HepG2 (cell line): ENCODE measurements at regions not wholly inside any gene's neighbourhood (a gene's known extent, or its start where the extent isn't known, plus 50 kb on each side); places are given as distances from the start of the nearest gene placed in this dataset.

Experiments
- ATAC-seq: fragments of 200-7000 bp; cut with Tn5 transposase; 3 replicates; pipeline ENCODE4 v1.9.1; 2020; ENCODE audit warnings: mild to moderate bottlenecking, moderate library complexity
- BruUV-seq: library from RNA; stranded (reverse); fragments of 400-500 nt; replicated peaks from 2 replicates; lab custom pipeline; 2021; lab: Mats Ljungman, UMichigan
- CTCF ChIA-PET: fragments of 300-600 bp; formaldehyde crosslinking; extraction: SDS; loops from one replicate; lab custom pipeline; 2021; ENCODE audit warnings: low total read pairs, inconsistent platforms, low intra/inter-chr PET ratio; lab: Yijun Ruan, JAX
- POLR2A ChIA-PET: fragments of 350-600 bp; sonication (Branson Sonifier 250); formaldehyde crosslinking; loops from one replicate; lab custom pipeline; 2020; ENCODE audit warnings: antibody characterized with exemption, inconsistent platforms; lab: Yijun Ruan, JAX
- DNase-seq: peaks from one replicate; pipeline ENCODE4 v3.0.0-alpha.2; 2015; ENCODE audit warnings: low spot score
- FAIRE-seq: peaks from 3 replicates; lab custom pipeline; 2011; peaks lifted over from hg19 to GRCh38; lab: Jason Lieb, UNC
- H2AFZ ChIP-seq: one replicate; pipeline ENCODE4 v1.6.1; 2011; ENCODE audit warnings: low read length, inconsistent platforms
- H3K27ac ChIP-seq: fragments of 300-600 bp; 3 replicates; pipeline ENCODE4 v1.8.0; 2011; ENCODE audit warnings: mixed run types, mild to moderate bottlenecking, mixed read lengths, low read length, inconsistent platforms; ENCODE audit not compliant: insufficient read depth; ENCODE audit errors: extremely low read length
- H3K27me3 ChIP-seq, 2 experiments: fragments of 200-600 bp in 1 of 2; 2 replicates in 1 of 2; 3 replicates in 1 of 2; pipeline versions ENCODE4 v1.6.0 to v1.8.0; 2011; ENCODE audit warnings: low read length in 2 of 2, mild to moderate bottlenecking in 2 of 2, moderate library complexity in 2 of 2, inconsistent platforms in 1 of 2; ENCODE audit not compliant: insufficient read depth in 2 of 2, control insufficient read depth in 1 of 2
- H3K36me3 ChIP-seq, 2 experiments: fragments of 200-600 bp in 1 of 2; replicated peaks in 1 of 2; 2 replicates in 1 of 2; 3 replicates in 1 of 2; pipeline versions ENCODE4 v1.5.1 to v1.8.0; 2011; ENCODE audit warnings: low read length in 2 of 2, inconsistent platforms in 1 of 2; ENCODE audit not compliant: insufficient read depth in 2 of 2, control insufficient read depth in 1 of 2
- H3K4me1 ChIP-seq: 2 replicates; pipeline ENCODE4 v1.5.1; 2012; ENCODE audit warnings: low read length, inconsistent platforms; ENCODE audit not compliant: insufficient read depth
- H3K4me2 ChIP-seq: 2 replicates; pipeline ENCODE4 v1.6.0; 2011; ENCODE audit warnings: low read depth, low read length, inconsistent platforms
- H3K4me3 ChIP-seq, 3 experiments: fragments of 200-600 bp in 1 of 3; sonication (generic), shearing (Covaris generic) in 1 of 3; replicated peaks in 1 of 3; 2 replicates each; pipeline ENCODE4 v1.5.1; 2011 to 2016; ENCODE audit warnings: low read length in 3 of 3, inconsistent platforms in 2 of 3, low read depth in 2 of 3, mild to moderate bottlenecking in 2 of 3, control low read depth in 1 of 3, mixed read lengths in 1 of 3; ENCODE audit not compliant: insufficient read depth in 1 of 3
- H3K79me2 ChIP-seq: one replicate; pipeline ENCODE4 v1.6.1; 2011; ENCODE audit warnings: low read length, inconsistent platforms; ENCODE audit not compliant: insufficient read depth
- H3K9ac ChIP-seq: 2 replicates; pipeline ENCODE4 v1.6.0; 2011; ENCODE audit warnings: mild to moderate bottlenecking, low read depth, low read length, inconsistent platforms; ENCODE audit not compliant: insufficient read depth
- H3K9me3 ChIP-seq: 2 replicates; pipeline ENCODE4 v1.5.1; 2012; ENCODE audit warnings: mild to moderate bottlenecking, low read length
- H4K20me1 ChIP-seq: 2 replicates; pipeline ENCODE4 v1.6.0; 2011; ENCODE audit warnings: inconsistent platforms, mild to moderate bottlenecking, low read length, moderate library complexity; ENCODE audit not compliant: insufficient read depth
- AKAP8 ChIP-seq: sonication (generic); formaldehyde crosslinking; IDR thresholded peaks from 2 replicates; pipeline ENCODE4 v1.5.1; 2020; ENCODE audit warnings: mild to moderate bottlenecking, missing genetic modification reagents
- FOXM1 ChIP-seq: sonication (generic); formaldehyde crosslinking; IDR thresholded peaks from 2 replicates; pipeline ENCODE4 v1.5.0; 2020; ENCODE audit warnings: missing genetic modification reagents
- GPBP1L1 ChIP-seq: sonication (generic); formaldehyde crosslinking; IDR thresholded peaks from 2 replicates; pipeline ENCODE4 v1.5.0; 2020; ENCODE audit warnings: mild to moderate bottlenecking, missing genetic modification reagents
- HNRNPUL1 ChIP-seq: fragments of 200-400 bp; formaldehyde crosslinking; IDR thresholded peaks from 2 replicates; pipeline ENCODE4 v1.6.1; 2017; ENCODE audit warnings: low read depth, mild to moderate bottlenecking, low read length, moderate library complexity
- MIER3 ChIP-seq: IDR thresholded peaks from 2 replicates; pipeline ENCODE4 v1.6.1; 2016; ENCODE audit warnings: missing compliant biosample characterization, borderline replicate concordance
- NRL ChIP-seq: sonication (generic); formaldehyde crosslinking; IDR thresholded peaks from 2 replicates; pipeline ENCODE4 v1.5.0; 2020; ENCODE audit warnings: missing genetic modification reagents, mild to moderate bottlenecking, moderate library complexity, borderline replicate concordance
- PTBP1 ChIP-seq: fragments of 200-400 bp; formaldehyde crosslinking; IDR thresholded peaks from 2 replicates; pipeline ENCODE4 v1.6.1; 2018; ENCODE audit warnings: low read length, low read depth; ENCODE audit not compliant: poor library complexity, severe bottlenecking
- REPIN1 ChIP-seq: sonication (generic); formaldehyde crosslinking; IDR thresholded peaks from 2 replicates; pipeline ENCODE4 v1.8.0; 2022; ENCODE audit warnings: missing genetic modification reagents, low read depth, mild to moderate bottlenecking, borderline replicate concordance
- RFX3 ChIP-seq: IDR thresholded peaks from 2 replicates; pipeline ENCODE4 v1.6.1; 2016; ENCODE audit warnings: missing biosample characterization, missing genetic modification reagents
- TP53 ChIP-seq: sonication (generic); formaldehyde crosslinking; conservative IDR thresholded peaks from 2 replicates; pipeline ENCODE4 v1.4.0; 2020; ENCODE audit warnings: missing genetic modification reagents
- ZFP36L1 ChIP-seq: sonication (generic); formaldehyde crosslinking; IDR thresholded peaks from 2 replicates; pipeline ENCODE4 v1.8.0; 2022; ENCODE audit warnings: mild to moderate bottlenecking, missing genetic modification reagents, moderate library complexity
- ZNF570 ChIP-seq: sonication (generic); formaldehyde crosslinking; IDR thresholded peaks from 2 replicates; pipeline ENCODE4 v1.4.0; 2020; ENCODE audit warnings: mild to moderate bottlenecking, missing genetic modification reagents, borderline replicate concordance
- ZNF713 ChIP-seq: sonication (generic); formaldehyde crosslinking; IDR thresholded peaks from 2 replicates; pipeline ENCODE4 v1.4.0; 2020; ENCODE audit warnings: mild to moderate bottlenecking, missing genetic modification reagents
- ZNF83 ChIP-seq: sonication (generic); formaldehyde crosslinking; IDR thresholded peaks from 2 replicates; pipeline ENCODE4 v1.4.0; 2020; ENCODE audit warnings: missing genetic modification reagents, mild to moderate bottlenecking, borderline replicate concordance
- WGBS: methylation state at CpG from one replicate; pipeline ENCODE4 v1.1.6; 2017; ENCODE audit warnings: low lambda C conversion rate; 5-methylcytosine and 5-hydroxymethylcytosine counted together
- in situ Hi-C: cut with HindIII; loops from 2 replicates; pipeline ENCODE4 v1.10.0; 2017; ENCODE audit warnings: low pct_unique_long_range_greater_than_20kb; ENCODE audit not compliant: extremely low pct_ligation_motif_present
- intact Hi-C: fragments of 100-400 bp; cut with micrococcal nuclease; formaldehyde crosslinking; loops from one replicate; pipeline ENCODE4 v1.10.0; 2022; ENCODE audit not compliant: unreplicated experiment
- TF ChIP-seq, protein P1 (sequence below): sonication (generic); formaldehyde crosslinking; IDR thresholded peaks from 2 replicates; pipeline ENCODE4 v1.4.0; 2020; ENCODE audit warnings: low read depth, mild to moderate bottlenecking, missing genetic modification reagents

DNA sequence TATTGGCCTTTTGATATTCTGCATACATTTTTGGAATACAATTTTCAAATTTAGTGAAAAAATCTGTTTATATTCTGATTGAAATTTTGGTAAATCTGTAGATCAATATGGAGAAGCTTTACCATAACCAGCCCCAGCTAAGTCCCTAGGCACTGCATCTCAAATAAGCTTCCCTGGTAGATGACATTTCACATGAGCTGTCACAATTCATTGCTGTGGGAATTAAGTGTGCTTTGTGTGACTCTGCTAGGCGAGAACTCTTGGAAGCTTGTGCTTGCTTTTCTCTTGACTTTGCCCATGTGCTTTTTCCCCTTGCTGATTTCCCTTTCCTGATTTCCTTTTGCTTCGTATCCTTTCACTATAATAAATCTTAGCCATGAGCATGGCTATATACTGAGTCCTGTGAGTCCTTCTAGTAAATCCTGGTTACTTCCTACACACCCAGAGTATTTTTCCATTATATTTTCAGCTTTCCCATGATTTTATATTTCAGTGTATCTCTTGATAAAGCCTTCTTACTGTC is 166.5 kb upstream of the MMS22L start:
- intact Hi-C loops (no loop called here), in situ Hi-C loops (no loop called here)
- no peak for TF ChIP-seq ZNF570 (CRISPR knock-in tag)
- TF ChIP-seq, protein P1, sequence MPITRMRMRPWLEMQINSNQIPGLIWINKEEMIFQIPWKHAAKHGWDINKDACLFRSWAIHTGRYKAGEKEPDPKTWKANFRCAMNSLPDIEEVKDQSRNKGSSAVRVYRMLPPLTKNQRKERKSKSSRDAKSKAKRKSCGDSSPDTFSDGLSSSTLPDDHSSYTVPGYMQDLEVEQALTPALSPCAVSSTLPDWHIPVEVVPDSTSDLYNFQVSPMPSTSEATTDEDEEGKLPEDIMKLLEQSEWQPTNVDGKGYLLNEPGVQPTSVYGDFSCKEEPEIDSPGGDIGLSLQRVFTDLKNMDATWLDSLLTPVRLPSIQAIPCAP, result no peak
- no peak for TF ChIP-seq REPIN1 (CRISPR knock-in tag)
- no peak for TF ChIP-seq NRL (CRISPR knock-in tag)
- no peak for TF ChIP-seq ZFP36L1
- no peak for TF ChIP-seq MIER3
- no peak for TF ChIP-seq FOXM1
- TF ChIP-seq ZNF83 (CRISPR knock-in tag), result no peak
- TF ChIP-seq RFX3, result no peak
- no peak for TF ChIP-seq TP53 (CRISPR knock-in tag)
- no peak for TF ChIP-seq GPBP1L1 (CRISPR knock-in tag)
- TF ChIP-seq ZNF713 (CRISPR knock-in tag), result no peak
- TF ChIP-seq PTBP1, result no peak
- no peak for TF ChIP-seq AKAP8
- no peak for TF ChIP-seq HNRNPUL1
- H3K4me1 ChIP-seq, result no peaks in the 10 kb centered on the region
- H3K36me3 ChIP-seq, result no peaks in the 10 kb centered on the region
- ChIA-PET CTCF (no interaction called here), POLR2A (no interaction called here)
- H3K79me2 ChIP-seq, result no peaks in the 10 kb centered on the region
- 0% methylated on average over 2 of the region's 2 CpGs for WGBS
- H3K9ac ChIP-seq, result no peak overlapping the region
- H2AFZ ChIP-seq, result no peak overlapping the region
- DNase-seq, result no peak
- H3K4me2 ChIP-seq, result no peak overlapping the region
- no TSS peak for BruUV-seq
- H3K27me3 ChIP-seq, result no peaks in the 10 kb centered on the region
- H3K9me3 ChIP-seq, result no peaks in the 10 kb centered on the region
- no peak overlapping the region for H3K27ac ChIP-seq
- no peak for FAIRE-seq
- no peak overlapping the region for H3K4me3 ChIP-seq
- H4K20me1 ChIP-seq, result no peaks in the 10 kb centered on the region
- ATAC-seq, result no peak
